H1 (cell line): ENCODE measurements at regions not wholly inside any gene's neighbourhood (a gene's known extent, or its start where the extent isn't known, plus 50 kb on each side); places are given as distances from the start of the nearest gene placed in this dataset.

ENCODE experiments used
- CTCF ChIA-PET: fragments of 300-600 bp; sonication (Branson Sonifier 250); formaldehyde crosslinking; loops from one replicate; lab custom pipeline; 2021; ENCODE audit not compliant: partially characterized antibody; lab: Charles Lee
- POLR2A ChIA-PET: fragments of 300-600 bp; sonication (Branson Sonifier 250); formaldehyde crosslinking; loops from one replicate; lab custom pipeline; 2021; ENCODE audit warnings: inconsistent platforms; ENCODE audit not compliant: partially characterized antibody; lab: Charles Lee
- DNase-seq, 2 experiments: peaks; one replicate each; pipeline versions ENCODE4 v3.0.0 to v3.0.0-alpha.2; 2010 to 2022; ENCODE audit warnings: low spot score in 2 of 2, low read depth in 1 of 2, mixed read lengths in 1 of 2
- FAIRE-seq: peaks from 2 replicates; lab custom pipeline; 2011; peaks lifted over from hg19 to GRCh38; lab: Jason Lieb, UNC
- H2AFZ ChIP-seq: 2 replicates; pipeline ENCODE4 v1.8.1; 2012; ENCODE audit warnings: low read length, inconsistent platforms
- H2AK5ac ChIP-seq: 2 replicates; pipeline ENCODE4 v1.6.1; 2013; ENCODE audit warnings: low read depth, low read length
- H2BK120ac ChIP-seq: replicated peaks from 2 replicates; pipeline ENCODE3; 2013; ENCODE audit warnings: low read depth, low read length, inconsistent platforms
- H2BK12ac ChIP-seq: 2 replicates; pipeline ENCODE4 v1.6.1; 2013; ENCODE audit warnings: low read depth, low read length
- H2BK15ac ChIP-seq: 2 replicates; pipeline ENCODE4 v1.6.1; 2013; ENCODE audit warnings: low read length
- H2BK20ac ChIP-seq: 2 replicates; pipeline ENCODE4 v1.6.1; 2013; ENCODE audit warnings: low read length
- H2BK5ac ChIP-seq: 2 replicates; pipeline ENCODE4 v1.6.1; 2013; ENCODE audit warnings: low read depth, low read length
- H3K14ac ChIP-seq: 2 replicates; pipeline ENCODE4 v1.6.1; 2013; ENCODE audit warnings: inconsistent platforms; ENCODE audit not compliant: insufficient read length
- H3K18ac ChIP-seq: 2 replicates; pipeline ENCODE4 v1.6.1; 2013; ENCODE audit warnings: low read length; ENCODE audit errors: extremely low read depth
- H3K23ac ChIP-seq: 2 replicates; pipeline ENCODE4 v1.6.1; 2013; ENCODE audit warnings: inconsistent platforms; ENCODE audit not compliant: insufficient read length
- H3K23me2 ChIP-seq: 2 replicates; pipeline ENCODE4 v1.6.1; 2013; ENCODE audit warnings: low read depth, low read length
- H3K27ac ChIP-seq: 2 replicates; pipeline ENCODE4 v1.6.1; 2011; ENCODE audit warnings: low read depth, low read length, inconsistent platforms
- H3K27me3 ChIP-seq, 4 experiments: replicated peaks in 1 of 4; 1 replicate in 1 of 4; 2 replicates in 3 of 4; pipeline versions ENCODE4 v1.6.1 to v1.8.1; 2011 to 2013; ENCODE audit warnings: low read length in 3 of 4, mild to moderate bottlenecking in 3 of 4, inconsistent platforms in 2 of 4, mixed read lengths in 2 of 4, moderate library complexity in 1 of 4; ENCODE audit not compliant: control insufficient read depth in 3 of 4, insufficient read depth in 3 of 4; ENCODE audit errors: extremely low read depth in 1 of 4
- H3K36me3 ChIP-seq, 4 experiments: 2 replicates each; pipeline versions ENCODE4 v1.6.1 to v1.8.1; 2011 to 2013; ENCODE audit warnings: mild to moderate bottlenecking in 4 of 4, low read length in 3 of 4, moderate library complexity in 2 of 4, control low read depth in 1 of 4, inconsistent platforms in 1 of 4; ENCODE audit not compliant: insufficient read depth in 4 of 4, control insufficient read depth in 2 of 4
- H3K4ac ChIP-seq: replicated peaks from 2 replicates; pipeline ENCODE3; 2013; ENCODE audit warnings: low read length, low read depth, mixed read lengths, inconsistent platforms; ENCODE audit not compliant: insufficient read length
- H3K4me1 ChIP-seq, 4 experiments: replicated peaks in 1 of 4; 1 replicate in 1 of 4; 2 replicates in 3 of 4; pipeline versions ENCODE4 v1.6.1 to v1.8.1; 2011 to 2013; ENCODE audit warnings: low read length in 3 of 4, inconsistent platforms in 2 of 4, mixed read lengths in 1 of 4; ENCODE audit not compliant: insufficient read depth in 4 of 4, control insufficient read depth in 3 of 4
- H3K4me2 ChIP-seq, 2 experiments: 2 replicates each; pipeline versions ENCODE4 v1.6.1 to v1.8.1; 2011 to 2013; ENCODE audit warnings: low read depth in 2 of 2, low read length in 2 of 2, control low read depth in 1 of 2, inconsistent platforms in 1 of 2, mild to moderate bottlenecking in 1 of 2; ENCODE audit not compliant: insufficient read depth in 1 of 2
- H3K4me3 ChIP-seq, 4 experiments: fragments of 200-600, 300-600 bp in 1 of 4; sonication (generic), shearing (Covaris generic), sonication (Bioruptor Twin) in 1 of 4; 2 replicates each; pipeline versions ENCODE4 v1.5.1 to v1.8.1; 2011 to 2016; ENCODE audit warnings: low read length in 4 of 4, low read depth in 3 of 4, control low read depth in 2 of 4, inconsistent platforms in 2 of 4, mild to moderate bottlenecking in 2 of 4, mixed read lengths in 1 of 4, moderate library complexity in 1 of 4; ENCODE audit not compliant: insufficient read depth in 2 of 4; ENCODE audit errors: extremely low read depth in 1 of 4
- H3K56ac ChIP-seq: replicated peaks from 2 replicates; pipeline ENCODE3; 2013; ENCODE audit warnings: low read depth, mild to moderate bottlenecking, mixed read lengths, low read length, inconsistent platforms; ENCODE audit not compliant: insufficient read length
- H3K79me1 ChIP-seq: 2 replicates; pipeline ENCODE4 v1.6.1; 2013; ENCODE audit warnings: low read depth, low read length, control low read depth
- H3K79me2 ChIP-seq, 2 experiments: 2 replicates each; pipeline versions ENCODE4 v1.6.1 to v1.8.1; 2012 to 2013; ENCODE audit warnings: low read length in 2 of 2, mild to moderate bottlenecking in 2 of 2, inconsistent platforms in 1 of 2; ENCODE audit not compliant: insufficient read depth in 2 of 2, control insufficient read depth in 1 of 2
- H3K9ac ChIP-seq, 4 experiments: replicated peaks in 1 of 4; 1 replicate in 1 of 4; 2 replicates in 3 of 4; pipeline versions ENCODE4 v1.6.1 to v1.8.1; 2011 to 2013; ENCODE audit warnings: low read depth in 3 of 4, low read length in 3 of 4, control low read depth in 2 of 4, mild to moderate bottlenecking in 2 of 4, moderate library complexity in 2 of 4, inconsistent platforms in 1 of 4; ENCODE audit errors: extremely low read depth in 1 of 4
- H3K9me3 ChIP-seq, 2 experiments: 2 replicates each; pipeline versions ENCODE4 v1.6.1 to v1.8.1; 2012 to 2013; ENCODE audit warnings: mild to moderate bottlenecking in 2 of 2, moderate library complexity in 2 of 2, control low read depth in 1 of 2, inconsistent platforms in 1 of 2, low read depth in 1 of 2, low read length in 1 of 2, mixed read lengths in 1 of 2; ENCODE audit not compliant: insufficient read depth in 2 of 2
- H4K20me1 ChIP-seq, 2 experiments: replicated peaks in 1 of 2; 2 replicates each; pipeline versions ENCODE3 to v1.8.1; 2011 to 2013; ENCODE audit warnings: inconsistent platforms in 2 of 2, low read length in 2 of 2, mild to moderate bottlenecking in 1 of 2; ENCODE audit not compliant: insufficient read depth in 2 of 2, control insufficient read depth in 1 of 2
- H4K5ac ChIP-seq: 2 replicates; pipeline ENCODE4 v1.6.1; 2013; ENCODE audit warnings: low read length, low read depth, mixed read lengths, inconsistent platforms; ENCODE audit not compliant: insufficient read length
- H4K8ac ChIP-seq: 2 replicates; pipeline ENCODE4 v1.8.0; 2013; ENCODE audit warnings: mild to moderate bottlenecking, moderate library complexity, low read length, inconsistent platforms; ENCODE audit not compliant: insufficient read depth; ENCODE audit errors: extremely low read depth
- H4K91ac ChIP-seq: replicated peaks from 2 replicates; pipeline ENCODE3; 2013; ENCODE audit warnings: low read length, mixed read lengths, inconsistent platforms; ENCODE audit not compliant: insufficient read length
- BACH1 ChIP-seq: IDR thresholded peaks from 2 replicates; pipeline ENCODE4 v1.6.1; 2012; ENCODE audit warnings: low read length, improper control_type of control experiment
- CTCF ChIP-seq, 3 experiments: IDR thresholded peaks; 1 replicate in 2 of 3; 2 replicates in 1 of 3; pipeline versions ENCODE4 v1.5.1 to v1.6.1; 2011; ENCODE audit warnings: low read length in 3 of 3, mild to moderate bottlenecking in 3 of 3, inconsistent platforms in 2 of 3, low read depth in 1 of 3, moderate library complexity in 1 of 3; ENCODE audit not compliant: insufficient read depth in 1 of 3; ENCODE audit errors: control extremely low read depth in 1 of 3
- EZH2 ChIP-seq: fragments of 200-600 bp; sonication (generic); IDR thresholded peaks from 2 replicates; pipeline ENCODE4 v1.7.1; 2012; ENCODE audit warnings: low read depth, mild to moderate bottlenecking, moderate library complexity, low read length, inconsistent platforms; ENCODE audit not compliant: severe bottlenecking
- POU5F1 ChIP-seq: IDR thresholded peaks from 2 replicates; pipeline ENCODE4 v1.6.1; 2011; ENCODE audit warnings: low read depth, mild to moderate bottlenecking, low read length, moderate library complexity
- RAD21 ChIP-seq, 2 experiments: IDR thresholded peaks in 1 of 2; conservative IDR thresholded peaks in 1 of 2; 2 replicates each; pipeline ENCODE4 v1.6.1; 2011; ENCODE audit warnings: low read depth in 2 of 2, low read length in 2 of 2, improper control_type of control experiment in 1 of 2, inconsistent platforms in 1 of 2, mild to moderate bottlenecking in 1 of 2, moderate library complexity in 1 of 2
- TEAD4 ChIP-seq: IDR thresholded peaks from 2 replicates; pipeline ENCODE4 v1.6.1; 2012; ENCODE audit warnings: low read depth, low read length, inconsistent platforms, mixed read lengths
- WGBS, 2 experiments: shearing (Covaris generic) in 1 of 2; methylation state at CpG; one replicate each; pipeline versions ENCODE4 v1.1.6 to v1.1.7; 2013 to 2015; ENCODE audit warnings: low lambda C conversion rate in 2 of 2, mixed read lengths in 2 of 2, inconsistent platforms in 1 of 2, low coverage in 1 of 2, missing lambda C conversion rate in 1 of 2; ENCODE audit not compliant: insufficient replicate concordance in 2 of 2, insufficient coverage in 1 of 2, insufficient read length in 1 of 2; ENCODE audit errors: extremely low coverage in 1 of 2, missing lambda C conversion rate in 1 of 2; 5-methylcytosine and 5-hydroxymethylcytosine counted together

- H3K4me3 ChIP-seq, result no peak overlapping the region
- no peaks in the 10 kb centered on the region for H3K23me2 ChIP-seq
- no peak overlapping the region for H4K91ac ChIP-seq
- ChIA-PET CTCF (interaction anchor here (0.7 to 2.6 kb wide), 6 partner anchors 11 to 94 kb away, joined by 3 to 11 read pairs (median 4); no protein-coding TSS in a partner anchor), POLR2A (no interaction called here)
- no peak for DNase-seq
- H3K36me3 ChIP-seq, result no peaks in the 10 kb centered on the region; a peak in 1 of 8 replicates
- no peaks in the 10 kb centered on the region for H3K79me1 ChIP-seq
- H3K79me2 ChIP-seq, result no peaks in the 10 kb centered on the region
- H3K56ac ChIP-seq, result no peak overlapping the region
- no peak overlapping the region for H2BK15ac ChIP-seq
- peak; percentile 80 for FAIRE-seq
- no peak overlapping the region for H3K23ac ChIP-seq
- H3K9ac ChIP-seq, result no peak overlapping the region
- no peaks in the 10 kb centered on the region for H3K27me3 ChIP-seq
- H3K27ac ChIP-seq, result no peak overlapping the region
- no peak overlapping the region for H3K4me2 ChIP-seq
- H2AK5ac ChIP-seq, result no peak overlapping the region
- WGBS, 2 experiments, result 82% methylated on average over 4 of the region's 4 CpGs; no CpG with 5 or more reads in 1 of the 2 experiments
- H3K14ac ChIP-seq, result no peak overlapping the region
- no peak overlapping the region for H2BK5ac ChIP-seq
- no peak overlapping the region for H2BK12ac ChIP-seq
- no peaks in the 10 kb centered on the region for H4K20me1 ChIP-seq
- H3K4ac ChIP-seq, result no peak overlapping the region
- H4K5ac ChIP-seq, result no peak overlapping the region
- H2BK20ac ChIP-seq, result no peak overlapping the region
- peaks cover 0 to 4% (median 0%) of the 10 kb centered on the region in 4 experiments; a peak in 1 of 7 replicates for H3K4me1 ChIP-seq
- H2AFZ ChIP-seq, result no peak overlapping the region
- peaks cover 5 to 9% of the 10 kb centered on the region in 2 experiments; a peak in 3 of 4 replicates for H3K9me3 ChIP-seq
- TF ChIP-seq EZH2, result no peak
- peak in 1 of 2 experiments; percentile 31; a peak in 3 of 4 replicates for TF ChIP-seq RAD21 (IDR thresholded peaks at IDR 0.05 in 1 of 2, conservative IDR thresholded peaks at IDR 0.05 in 1 of 2; ENCODE audit: low read depth in 2 of 2, low read length in 2 of 2)
- TF ChIP-seq CTCF (IDR thresholded peaks at IDR 0.05; ENCODE audit: control extremely low read depth in 1 of 3, insufficient read depth in 1 of 3, low read depth in 1 of 3, low read length in 3 of 3), result peak in 2 of 3 experiments; percentile 10 to 45; a peak in 2 of 4 replicates
- 0 out of 2 replicates have a peak, but pooled peaks have one; percentile 19 for TF ChIP-seq TEAD4
- TF ChIP-seq BACH1, result no peak
- TF ChIP-seq POU5F1, result no peak
- no peak overlapping the region for H3K18ac ChIP-seq
- no peak overlapping the region for H4K8ac ChIP-seq
- no peak overlapping the region for H2BK120ac ChIP-seq
These were observed 178.1 kb upstream of the MOCS1 start for GRCh38 chr6:40112350-40112749.
